ENCODE measurements at regions not wholly inside any gene's neighbourhood (a gene's known extent, or its start where the extent isn't known, plus 50 kb on each side); places are given as distances from the start of the nearest gene placed in this dataset.
"Not testable (repeated sequence)": the region's sequence is repeated elsewhere in the genome, so short reads cannot be mapped to it uniquely, and the experiment has no call there.

DNA sequence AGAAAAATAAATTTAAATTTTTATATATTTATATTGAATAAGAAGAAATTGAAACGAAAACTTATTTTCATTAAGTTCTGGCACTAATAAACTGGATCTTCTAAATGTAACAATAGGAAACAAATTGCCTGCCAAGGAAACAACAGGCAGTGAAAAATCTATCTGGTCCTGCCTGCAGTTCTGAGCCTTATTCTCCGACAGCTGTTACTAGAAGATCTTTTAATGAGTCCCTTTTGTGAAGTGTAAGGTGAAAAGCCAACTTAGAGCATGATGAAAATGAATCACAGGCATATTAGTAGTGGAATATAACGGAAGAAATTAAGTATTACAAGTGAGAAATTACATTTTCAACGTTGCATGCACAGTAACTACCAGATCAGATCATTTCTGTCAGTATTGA, 1002.7 kb upstream of the PCDH20 start:
- DNase-seq (ENCODE audit: insufficient read length, low spot score) (no peak), FAIRE-seq (peak; percentile 44)
- TF ChIP-seq, protein P1, sequence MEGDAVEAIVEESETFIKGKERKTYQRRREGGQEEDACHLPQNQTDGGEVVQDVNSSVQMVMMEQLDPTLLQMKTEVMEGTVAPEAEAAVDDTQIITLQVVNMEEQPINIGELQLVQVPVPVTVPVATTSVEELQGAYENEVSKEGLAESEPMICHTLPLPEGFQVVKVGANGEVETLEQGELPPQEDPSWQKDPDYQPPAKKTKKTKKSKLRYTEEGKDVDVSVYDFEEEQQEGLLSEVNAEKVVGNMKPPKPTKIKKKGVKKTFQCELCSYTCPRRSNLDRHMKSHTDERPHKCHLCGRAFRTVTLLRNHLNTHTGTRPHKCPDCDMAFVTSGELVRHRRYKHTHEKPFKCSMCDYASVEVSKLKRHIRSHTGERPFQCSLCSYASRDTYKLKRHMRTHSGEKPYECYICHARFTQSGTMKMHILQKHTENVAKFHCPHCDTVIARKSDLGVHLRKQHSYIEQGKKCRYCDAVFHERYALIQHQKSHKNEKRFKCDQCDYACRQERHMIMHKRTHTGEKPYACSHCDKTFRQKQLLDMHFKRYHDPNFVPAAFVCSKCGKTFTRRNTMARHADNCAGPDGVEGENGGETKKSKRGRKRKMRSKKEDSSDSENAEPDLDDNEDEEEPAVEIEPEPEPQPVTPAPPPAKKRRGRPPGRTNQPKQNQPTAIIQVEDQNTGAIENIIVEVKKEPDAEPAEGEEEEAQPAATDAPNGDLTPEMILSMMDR (IDR thresholded peaks at IDR 0.05; ENCODE audit: insufficient read depth, missing control alignments): no peak

DNA sequence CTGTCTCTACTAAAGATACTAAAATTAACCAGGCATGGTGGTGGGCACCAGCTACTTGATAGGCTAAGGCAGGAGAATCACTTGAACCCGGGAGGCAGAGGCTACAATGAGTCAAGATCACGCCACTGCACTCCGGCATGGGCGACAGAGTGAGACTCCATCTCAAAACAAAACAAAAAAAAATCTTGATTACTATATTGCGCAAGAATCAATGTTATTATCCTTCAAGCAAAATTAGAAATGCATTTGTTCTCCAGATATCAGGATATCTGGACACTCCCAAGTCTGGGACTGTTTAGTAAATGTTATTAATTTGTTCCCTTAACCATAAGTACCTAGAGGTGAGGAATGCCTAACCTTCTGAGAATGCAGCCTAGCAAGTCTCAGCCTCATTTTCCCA, 992.2 kb upstream of the PCDH20 start:
- DNase-seq (ENCODE audit: insufficient read length, low spot score): no peak
- TF ChIP-seq, protein P1 (IDR thresholded peaks at IDR 0.05; ENCODE audit: insufficient read depth, missing control alignments): no peak
- FAIRE-seq: no peak

DNA sequence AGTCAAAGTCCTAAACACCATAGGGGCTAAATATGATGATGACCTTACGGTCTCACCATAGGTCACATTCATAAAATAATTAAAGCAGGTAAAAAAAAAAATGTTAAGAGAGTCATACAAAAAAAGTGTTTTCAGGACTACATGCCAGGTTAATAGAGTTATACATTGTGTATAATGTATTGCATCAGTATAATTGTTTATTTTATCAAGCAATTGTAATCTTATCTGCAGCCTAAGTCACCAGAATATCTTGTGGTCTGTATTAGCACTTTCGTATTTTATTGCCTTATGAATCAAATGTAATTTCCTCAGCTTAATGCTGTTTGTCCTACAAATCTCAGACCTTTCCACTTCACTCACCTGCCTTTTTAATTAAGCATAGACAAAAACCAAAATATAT, 972.9 kb upstream of the PCDH20 start:
- FAIRE-seq (no peak), DNase-seq (ENCODE audit: insufficient read length, low spot score) (no peak)
- TF ChIP-seq, protein P1 (IDR thresholded peaks at IDR 0.05; ENCODE audit: insufficient read depth, missing control alignments): no peak

DNA sequence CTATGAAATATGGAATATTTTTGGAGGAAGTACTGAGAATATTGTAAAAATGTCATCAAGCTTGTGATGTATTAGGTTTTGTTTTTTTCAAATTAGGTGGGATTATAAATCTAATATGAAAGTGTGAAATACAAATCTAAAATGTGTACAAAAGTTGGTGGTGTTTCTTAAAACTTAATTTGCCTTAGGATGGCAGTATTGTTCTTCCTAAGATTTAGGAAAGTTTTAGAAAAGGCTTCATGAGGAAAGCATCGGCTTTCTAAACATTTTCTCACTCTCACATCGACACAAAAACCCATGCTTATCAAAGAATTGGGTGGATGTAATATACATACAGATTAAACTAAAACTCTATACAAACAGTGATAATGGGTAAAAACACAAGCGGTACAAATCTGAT, 972.0 kb upstream of the PCDH20 start:
- TF ChIP-seq, protein P1 (IDR thresholded peaks at IDR 0.05; ENCODE audit: insufficient read depth, missing control alignments): peak; percentile 42
- DNase-seq (ENCODE audit: insufficient read length, low spot score) (no peak), FAIRE-seq (peak; percentile 16)

DNA sequence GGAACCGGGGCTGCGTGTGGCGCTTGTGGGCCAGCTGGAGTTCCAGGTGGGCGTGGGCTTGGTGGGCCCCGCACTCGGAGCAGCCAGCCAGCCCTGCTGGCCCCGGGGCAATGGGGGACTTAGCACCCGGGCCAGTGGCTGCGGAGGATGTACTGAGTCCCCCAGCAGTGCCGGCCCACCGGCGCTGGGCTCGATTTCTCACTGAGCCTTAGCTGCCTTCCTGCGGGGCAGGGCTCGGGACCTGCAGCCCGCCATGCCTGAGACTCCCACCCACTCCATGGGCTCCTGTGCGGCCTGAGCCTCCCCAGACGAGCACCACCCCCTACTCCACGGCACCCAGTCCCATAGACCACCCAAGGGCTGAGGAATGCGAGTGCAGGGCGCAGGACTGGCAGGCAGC, 963.6 kb upstream of the PCDH20 start:
- FAIRE-seq: not testable (repeated sequence)

DNA sequence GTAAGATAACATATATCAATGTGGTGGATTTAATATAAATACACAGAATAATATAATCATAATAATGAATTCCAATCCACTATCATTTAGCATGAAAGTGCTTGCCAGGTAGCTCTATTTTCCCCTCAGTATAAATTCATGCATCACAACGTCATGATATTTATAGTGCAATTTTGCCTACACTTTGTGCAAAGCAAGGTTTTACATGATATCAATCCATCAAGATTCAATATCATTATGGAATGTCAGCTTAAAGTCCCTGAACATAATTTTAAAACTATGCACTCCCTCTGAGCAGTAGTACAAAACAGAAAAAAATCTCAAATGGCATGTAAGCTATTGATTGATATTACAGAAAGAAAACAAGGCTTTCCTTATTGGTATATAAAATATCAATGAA, 962.2 kb upstream of the PCDH20 start:
- TF ChIP-seq, protein P1 (IDR thresholded peaks at IDR 0.05; ENCODE audit: insufficient read depth, missing control alignments): no peak
- FAIRE-seq: no peak
- DNase-seq (ENCODE audit: insufficient read length, low spot score): no peak

More for the DNA sequence above, 963.6 kb upstream of the PCDH20 start:
- DNase-seq (ENCODE audit: insufficient read length, low spot score): not testable (repeated sequence)

DNA sequence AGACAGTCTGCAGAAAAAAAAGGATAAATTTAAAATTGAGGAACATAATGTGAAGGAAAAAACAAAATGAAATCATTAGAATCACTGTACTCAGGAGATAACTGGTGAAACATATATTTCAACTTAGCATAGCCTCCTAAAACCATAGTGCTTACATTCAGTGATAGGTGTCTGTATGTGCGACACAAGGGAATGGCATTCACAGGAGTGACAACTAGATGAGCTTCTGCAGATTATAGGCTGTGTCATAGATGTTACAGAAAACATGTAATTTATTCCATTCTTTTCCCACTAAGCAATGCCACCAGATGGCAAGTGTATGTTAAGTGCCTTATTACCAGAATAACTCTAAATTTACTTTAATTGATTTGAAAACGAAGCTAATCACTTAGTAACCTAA, 960.0 kb upstream of the PCDH20 start:
- TF ChIP-seq, protein P1 (IDR thresholded peaks at IDR 0.05; ENCODE audit: insufficient read depth, missing control alignments): no peak
- FAIRE-seq (peak; percentile 93), DNase-seq (ENCODE audit: insufficient read length, low spot score) (no peak)

DNA sequence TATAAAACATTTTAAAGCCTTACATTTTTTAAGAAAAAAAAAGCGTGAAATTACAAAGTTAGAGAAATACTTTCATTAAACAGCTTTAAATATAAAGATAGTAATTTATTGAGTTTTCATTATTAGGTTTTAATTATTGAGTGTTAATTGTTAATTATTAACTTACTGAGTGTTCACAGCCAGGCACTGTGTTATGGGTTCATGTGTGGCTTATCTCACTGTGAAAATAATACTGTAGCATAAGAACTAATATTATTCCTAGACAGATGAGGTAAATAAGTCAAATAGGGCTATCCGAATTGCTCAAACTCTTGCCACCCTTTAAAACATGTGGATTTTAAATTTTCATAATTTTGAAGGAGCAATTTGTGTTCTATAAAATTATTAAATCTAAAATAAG, 956.1 kb upstream of the PCDH20 start:
- TF ChIP-seq, protein P1 (IDR thresholded peaks at IDR 0.05; ENCODE audit: insufficient read depth, missing control alignments): no peak
- DNase-seq (ENCODE audit: insufficient read length, low spot score): no peak
- FAIRE-seq: no peak

DNA sequence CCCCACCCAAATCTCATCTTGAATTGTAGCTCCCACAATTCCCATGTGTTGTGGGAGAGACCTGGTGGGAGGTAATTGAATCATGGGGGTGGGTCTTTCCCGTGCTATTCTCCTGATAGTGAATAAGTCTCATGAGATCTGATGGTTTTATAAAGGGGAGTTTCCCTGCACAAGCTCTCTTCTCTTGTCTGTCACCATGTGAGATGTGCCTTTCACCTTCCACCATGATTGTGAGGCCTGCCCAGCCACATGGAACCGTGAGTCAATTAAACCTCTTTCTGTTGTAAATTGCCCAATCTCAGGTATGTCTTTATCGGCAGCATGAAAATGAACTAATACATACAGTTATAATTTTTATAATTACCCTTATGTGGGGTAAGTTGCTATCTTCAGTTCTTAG, 952.3 kb upstream of the PCDH20 start:
- not testable (repeated sequence) for FAIRE-seq; DNase-seq (ENCODE audit: insufficient read length, low spot score)
